ENCODE measurements at regions not wholly inside any gene's neighbourhood (a gene's known extent, or its start where the extent isn't known, plus 50 kb on each side); places are given as distances from the start of the nearest gene placed in this dataset.
A peak's percentile ranks its signal among the peaks of the same experiment; 100 is the strongest.

- no peak for TF ChIP-seq DEAF1 (CRISPR knock-in tag; IDR thresholded peaks at IDR 0.05)
- TF ChIP-seq TAL1 (IDR thresholded peaks at IDR 0.05), result peak; percentile 96
- no peak for TF ChIP-seq MED1 (CRISPR knock-in tag; IDR thresholded peaks at IDR 0.05; ENCODE audit: borderline replicate concordance)
- no peak for TF ChIP-seq JUNB (CRISPR knock-in tag; conservative IDR thresholded peaks at IDR 0.05)
- peak; percentile 61 for TF ChIP-seq CCNT2 (IDR thresholded peaks at IDR 0.05; ENCODE audit: borderline replicate concordance, extremely low read depth, insufficient read length, low read depth, low read length)
- TF ChIP-seq, protein P1, sequence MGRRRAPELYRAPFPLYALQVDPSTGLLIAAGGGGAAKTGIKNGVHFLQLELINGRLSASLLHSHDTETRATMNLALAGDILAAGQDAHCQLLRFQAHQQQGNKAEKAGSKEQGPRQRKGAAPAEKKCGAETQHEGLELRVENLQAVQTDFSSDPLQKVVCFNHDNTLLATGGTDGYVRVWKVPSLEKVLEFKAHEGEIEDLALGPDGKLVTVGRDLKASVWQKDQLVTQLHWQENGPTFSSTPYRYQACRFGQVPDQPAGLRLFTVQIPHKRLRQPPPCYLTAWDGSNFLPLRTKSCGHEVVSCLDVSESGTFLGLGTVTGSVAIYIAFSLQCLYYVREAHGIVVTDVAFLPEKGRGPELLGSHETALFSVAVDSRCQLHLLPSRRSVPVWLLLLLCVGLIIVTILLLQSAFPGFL (CRISPR knock-in tag; IDR thresholded peaks at IDR 0.05), result no peak
- no peak for TF ChIP-seq KLF1 (tag; IDR thresholded peaks at IDR 0.05)
- TF ChIP-seq ZNF76 (CRISPR knock-in tag; IDR thresholded peaks at IDR 0.05; ENCODE audit: borderline replicate concordance), result no peak
- TF ChIP-seq, protein P2, sequence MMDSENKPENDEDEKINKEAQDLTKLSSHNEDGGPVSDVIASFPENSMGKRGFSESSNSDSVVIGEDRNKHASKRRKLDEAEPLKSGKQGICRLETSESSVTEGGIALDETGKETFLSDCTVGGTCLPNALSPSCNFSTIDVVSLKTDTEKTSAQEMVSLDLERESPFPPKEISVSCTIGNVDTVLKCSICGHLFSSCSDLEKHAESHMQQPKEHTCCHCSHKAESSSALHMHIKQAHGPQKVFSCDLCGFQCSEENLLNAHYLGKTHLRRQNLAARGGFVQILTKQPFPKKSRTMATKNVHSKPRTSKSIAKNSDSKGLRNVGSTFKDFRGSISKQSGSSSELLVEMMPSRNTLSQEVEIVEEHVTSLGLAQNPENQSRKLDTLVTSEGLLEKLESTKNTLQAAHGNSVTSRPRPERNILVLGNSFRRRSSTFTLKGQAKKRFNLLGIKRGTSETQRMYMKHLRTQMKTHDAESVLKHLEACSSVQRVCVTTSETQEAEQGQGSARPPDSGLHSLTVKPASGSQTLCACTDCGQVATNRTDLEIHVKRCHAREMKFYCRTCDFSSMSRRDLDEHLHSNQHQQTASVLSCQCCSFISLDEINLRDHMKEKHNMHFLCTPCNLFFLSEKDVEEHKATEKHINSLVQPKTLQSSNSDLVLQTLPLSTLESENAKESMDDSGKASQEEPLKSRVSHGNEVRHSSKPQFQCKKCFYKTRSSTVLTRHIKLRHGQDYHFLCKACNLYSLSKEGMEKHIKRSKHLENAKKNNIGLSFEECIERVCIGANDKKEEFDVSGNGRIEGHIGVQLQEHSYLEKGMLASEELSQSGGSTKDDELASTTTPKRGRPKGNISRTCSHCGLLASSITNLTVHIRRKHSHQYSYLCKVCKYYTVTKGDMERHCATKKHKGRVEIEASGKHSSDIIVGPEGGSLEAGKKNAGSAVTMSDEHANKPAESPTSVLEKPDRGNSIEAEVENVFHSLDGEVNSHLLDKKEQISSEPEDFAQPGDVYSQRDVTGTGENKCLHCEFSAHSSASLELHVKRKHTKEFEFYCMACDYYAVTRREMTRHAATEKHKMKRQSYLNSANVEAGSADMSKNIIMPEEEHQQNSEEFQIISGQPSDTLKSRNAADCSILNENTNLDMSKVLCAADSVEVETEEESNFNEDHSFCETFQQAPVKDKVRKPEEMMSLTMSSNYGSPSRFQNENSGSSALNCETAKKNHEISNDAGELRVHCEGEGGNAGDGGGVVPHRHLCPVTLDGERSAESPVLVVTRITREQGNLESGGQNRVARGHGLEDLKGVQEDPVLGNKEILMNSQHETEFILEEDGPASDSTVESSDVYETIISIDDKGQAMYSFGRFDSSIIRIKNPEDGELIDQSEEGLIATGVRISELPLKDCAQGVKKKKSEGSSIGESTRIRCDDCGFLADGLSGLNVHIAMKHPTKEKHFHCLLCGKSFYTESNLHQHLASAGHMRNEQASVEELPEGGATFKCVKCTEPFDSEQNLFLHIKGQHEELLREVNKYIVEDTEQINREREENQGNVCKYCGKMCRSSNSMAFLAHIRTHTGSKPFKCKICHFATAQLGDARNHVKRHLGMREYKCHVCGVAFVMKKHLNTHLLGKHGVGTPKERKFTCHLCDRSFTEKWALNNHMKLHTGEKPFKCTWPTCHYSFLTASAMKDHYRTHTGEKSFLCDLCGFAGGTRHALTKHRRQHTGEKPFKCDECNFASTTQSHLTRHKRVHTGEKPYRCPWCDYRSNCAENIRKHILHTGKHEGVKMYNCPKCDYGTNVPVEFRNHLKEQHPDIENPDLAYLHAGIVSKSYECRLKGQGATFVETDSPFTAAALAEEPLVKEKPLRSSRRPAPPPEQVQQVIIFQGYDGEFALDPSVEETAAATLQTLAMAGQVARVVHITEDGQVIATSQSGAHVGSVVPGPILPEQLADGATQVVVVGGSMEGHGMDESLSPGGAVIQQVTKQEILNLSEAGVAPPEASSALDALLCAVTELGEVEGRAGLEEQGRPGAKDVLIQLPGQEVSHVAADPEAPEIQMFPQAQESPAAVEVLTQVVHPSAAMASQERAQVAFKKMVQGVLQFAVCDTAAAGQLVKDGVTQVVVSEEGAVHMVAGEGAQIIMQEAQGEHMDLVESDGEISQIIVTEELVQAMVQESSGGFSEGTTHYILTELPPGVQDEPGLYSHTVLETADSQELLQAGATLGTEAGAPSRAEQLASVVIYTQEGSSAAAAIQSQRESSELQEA (IDR thresholded peaks at IDR 0.05; ENCODE audit: low read depth), result no peak
- peak; percentile 96 for TF ChIP-seq SMARCE1 (IDR thresholded peaks at IDR 0.05)
- TF ChIP-seq NUFIP1 (IDR thresholded peaks at IDR 0.05; ENCODE audit: partially characterized antibody), result no peak
- TF ChIP-seq SRF (CRISPR knock-in tag; IDR thresholded peaks at IDR 0.05), result no peak
- no peak for TF ChIP-seq POLR3G (IDR thresholded peaks at IDR 0.05; ENCODE audit: extremely low read depth, insufficient read length, insufficient replicate concordance)
- no peak for TF ChIP-seq MTF1 (CRISPR knock-in tag; IDR thresholded peaks at IDR 0.05; ENCODE audit: borderline replicate concordance)
- no peak for TF ChIP-seq NR3C1 (CRISPR knock-in tag; IDR thresholded peaks at IDR 0.05)
- no peak for TF ChIP-seq MXI1 (IDR thresholded peaks at IDR 0.05; ENCODE audit: low read depth, low read length)
- TF ChIP-seq E2F3 (CRISPR knock-in tag; IDR thresholded peaks at IDR 0.05), result no peak
- TF ChIP-seq ZNF511 (CRISPR knock-in tag; IDR thresholded peaks at IDR 0.05), result no peak
- TF ChIP-seq PCBP1 (IDR thresholded peaks at IDR 0.05; ENCODE audit: low read depth, low read length, poor library complexity, severe bottlenecking), result no peak
Measured at GRCh38 chr16:59356709-59357108, 622.6 kb upstream of the GOT2 start (continued).
